ENCODE measurements at regions not wholly inside any gene's neighbourhood (a gene's known extent, or its start where the extent isn't known, plus 50 kb on each side); places are given as distances from the start of the nearest gene placed in this dataset.

- TF ChIP-seq, protein P1, sequence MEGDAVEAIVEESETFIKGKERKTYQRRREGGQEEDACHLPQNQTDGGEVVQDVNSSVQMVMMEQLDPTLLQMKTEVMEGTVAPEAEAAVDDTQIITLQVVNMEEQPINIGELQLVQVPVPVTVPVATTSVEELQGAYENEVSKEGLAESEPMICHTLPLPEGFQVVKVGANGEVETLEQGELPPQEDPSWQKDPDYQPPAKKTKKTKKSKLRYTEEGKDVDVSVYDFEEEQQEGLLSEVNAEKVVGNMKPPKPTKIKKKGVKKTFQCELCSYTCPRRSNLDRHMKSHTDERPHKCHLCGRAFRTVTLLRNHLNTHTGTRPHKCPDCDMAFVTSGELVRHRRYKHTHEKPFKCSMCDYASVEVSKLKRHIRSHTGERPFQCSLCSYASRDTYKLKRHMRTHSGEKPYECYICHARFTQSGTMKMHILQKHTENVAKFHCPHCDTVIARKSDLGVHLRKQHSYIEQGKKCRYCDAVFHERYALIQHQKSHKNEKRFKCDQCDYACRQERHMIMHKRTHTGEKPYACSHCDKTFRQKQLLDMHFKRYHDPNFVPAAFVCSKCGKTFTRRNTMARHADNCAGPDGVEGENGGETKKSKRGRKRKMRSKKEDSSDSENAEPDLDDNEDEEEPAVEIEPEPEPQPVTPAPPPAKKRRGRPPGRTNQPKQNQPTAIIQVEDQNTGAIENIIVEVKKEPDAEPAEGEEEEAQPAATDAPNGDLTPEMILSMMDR (conservative IDR thresholded peaks at IDR 0.05; ENCODE audit: low read depth, low read length): no peak
- no peak for TF ChIP-seq USF2 (IDR thresholded peaks at IDR 0.05; ENCODE audit: low read depth, low read length)
- no peak for TF ChIP-seq CEBPB (IDR thresholded peaks at IDR 0.05; ENCODE audit: low read depth, low read length)
- TF ChIP-seq MAFK (IDR thresholded peaks at IDR 0.05; ENCODE audit: low read depth, low read length): no peak
- no peak for TF ChIP-seq POLR2A (IDR thresholded peaks at IDR 0.05; ENCODE audit: low read depth, low read length)
- no peak for TF ChIP-seq MAZ (IDR thresholded peaks at IDR 0.05; ENCODE audit: borderline replicate concordance, low read depth, low read length)
- no peak for TF ChIP-seq RFX5 (IDR thresholded peaks at IDR 0.05; ENCODE audit: low read depth, low read length)
- TF ChIP-seq RAD21 (IDR thresholded peaks at IDR 0.05; ENCODE audit: low read length): no peak
- TF ChIP-seq FOS (IDR thresholded peaks at IDR 0.05; ENCODE audit: low read depth, low read length): no peak
- TF ChIP-seq BHLHE40 (IDR thresholded peaks at IDR 0.05; ENCODE audit: low read depth, low read length): no peak
Measured at GRCh38 chr22:49595465-49596078, 232.1 kb downstream of the BRD1 start.

Measured in IMR-90 (cell line).